Renal pelvis (tissue), 1 donor: ENCODE measurements at regions not wholly inside any gene's neighbourhood (a gene's known extent, or its start where the extent isn't known, plus 50 kb on each side); places are given as distances from the start of the nearest gene placed in this dataset.

Experiments
- DNase-seq: peaks from one replicate; pipeline ENCODE4 v3.0.0-alpha.2; 2013

DNA sequence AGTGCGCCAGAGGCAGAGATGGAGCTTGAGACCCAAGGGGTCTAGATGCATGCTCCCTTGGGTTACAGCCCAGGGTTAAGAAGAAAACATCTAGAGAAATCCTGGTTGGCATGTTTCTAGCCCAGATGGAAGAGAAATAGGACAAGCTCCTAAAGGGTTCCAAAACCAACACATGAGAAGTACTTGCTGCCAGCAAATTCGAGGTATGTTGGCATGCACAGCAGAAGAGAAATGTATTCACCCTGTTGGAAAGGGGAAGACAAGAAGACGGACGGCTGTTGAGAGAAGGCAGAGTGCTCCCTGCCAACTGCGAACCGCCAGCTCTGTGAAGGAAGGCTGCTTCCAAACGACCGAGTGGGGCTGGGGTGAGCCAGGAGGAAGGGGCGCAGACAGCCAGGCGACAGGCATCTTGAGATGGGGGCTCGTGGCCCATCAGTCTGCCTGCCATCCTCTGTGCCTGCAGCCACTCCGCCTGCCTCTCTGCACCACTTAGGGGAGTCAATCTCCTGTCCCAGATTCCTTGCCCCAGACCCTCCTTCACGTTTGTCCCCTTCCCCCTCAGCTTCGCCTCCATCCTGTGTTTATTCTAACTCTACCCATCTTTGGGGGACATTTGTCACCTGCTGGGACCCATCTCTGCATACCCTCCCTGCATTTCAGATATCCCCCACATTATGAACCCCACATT lies 249.2 kb downstream of the CDC5L start:
- DNase-seq: no peak

- no peak for DNase-seq
These were observed 254.0 kb downstream of the CDC5L start for GRCh38 chr6:44641344-44642031.

DNA sequence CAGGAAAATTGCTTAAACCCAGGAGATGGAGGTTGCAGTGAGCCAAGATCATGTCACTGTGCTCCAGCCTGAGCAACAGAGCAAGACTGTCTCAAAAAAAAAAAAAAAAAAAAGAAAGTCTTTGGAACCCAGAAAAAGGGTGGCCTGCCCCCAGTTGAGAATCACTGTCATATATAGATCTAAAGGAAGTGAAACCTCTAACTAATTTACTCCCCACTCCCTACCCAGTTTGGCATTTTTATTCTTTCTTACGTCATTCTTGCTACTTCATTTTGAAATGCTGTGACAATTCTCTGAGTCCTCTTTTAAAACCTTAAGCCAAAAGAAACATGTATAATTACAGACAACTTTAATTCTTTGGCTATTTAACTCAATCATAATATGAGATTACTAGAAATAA lies 254.8 kb downstream of the CDC5L start:
- DNase-seq: no peak

DNA sequence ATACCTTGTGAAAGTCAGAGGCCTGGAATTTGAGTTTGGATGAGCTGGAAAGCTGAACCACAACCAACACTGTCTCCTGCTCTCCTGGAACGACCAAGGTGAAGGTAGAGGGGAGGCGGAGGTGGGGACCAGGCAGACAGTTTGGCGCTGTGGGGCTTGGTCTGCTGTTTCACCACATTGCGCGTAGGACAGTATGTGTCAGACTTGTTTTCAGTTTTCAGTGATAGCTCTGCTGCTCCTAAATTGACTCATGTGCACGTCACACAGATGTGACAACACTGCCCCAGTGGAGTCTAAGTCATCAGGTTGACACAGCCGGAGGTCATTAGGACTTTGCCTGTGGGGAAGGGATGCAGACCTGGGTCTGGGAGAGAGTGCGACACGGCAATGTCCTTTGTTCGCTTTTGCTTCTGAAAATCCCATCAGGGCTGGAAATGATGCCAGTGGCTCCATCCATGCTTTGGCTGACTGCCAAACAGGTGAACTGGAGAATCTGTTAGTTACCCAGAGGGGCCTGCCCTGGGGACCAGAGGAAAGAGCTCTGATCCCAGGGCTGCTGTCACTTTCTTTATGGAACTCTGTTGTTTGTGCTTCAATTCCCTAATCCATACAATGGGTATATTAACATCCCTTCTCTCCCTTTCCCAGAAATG lies 255.5 kb downstream of the CDC5L start:
- no peak for DNase-seq

- DNase-seq: no peak
These were observed 257.8 kb downstream of the CDC5L start for GRCh38 chr6:44645276-44645675.

DNA sequence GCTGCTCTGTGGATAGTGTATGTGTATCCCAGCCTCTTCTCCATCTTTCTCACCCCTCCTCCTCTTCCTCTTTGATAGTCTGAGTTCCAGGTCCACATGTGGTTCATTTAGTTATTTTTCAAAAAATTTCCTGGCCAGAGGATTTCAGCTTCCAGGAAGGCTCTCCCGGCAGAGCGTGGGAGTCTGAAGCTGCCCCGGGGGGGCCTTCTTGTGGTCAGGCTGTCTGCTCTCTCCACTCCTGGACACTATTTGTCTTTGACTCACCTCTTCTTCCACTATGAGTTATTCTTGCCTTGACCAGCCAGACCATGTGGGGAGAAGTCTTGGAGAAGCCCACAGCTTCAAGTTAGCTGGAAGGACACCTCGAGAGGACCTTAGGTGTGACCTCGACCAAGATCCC lies 258.8 kb downstream of the CDC5L start:
- no peak for DNase-seq

DNA sequence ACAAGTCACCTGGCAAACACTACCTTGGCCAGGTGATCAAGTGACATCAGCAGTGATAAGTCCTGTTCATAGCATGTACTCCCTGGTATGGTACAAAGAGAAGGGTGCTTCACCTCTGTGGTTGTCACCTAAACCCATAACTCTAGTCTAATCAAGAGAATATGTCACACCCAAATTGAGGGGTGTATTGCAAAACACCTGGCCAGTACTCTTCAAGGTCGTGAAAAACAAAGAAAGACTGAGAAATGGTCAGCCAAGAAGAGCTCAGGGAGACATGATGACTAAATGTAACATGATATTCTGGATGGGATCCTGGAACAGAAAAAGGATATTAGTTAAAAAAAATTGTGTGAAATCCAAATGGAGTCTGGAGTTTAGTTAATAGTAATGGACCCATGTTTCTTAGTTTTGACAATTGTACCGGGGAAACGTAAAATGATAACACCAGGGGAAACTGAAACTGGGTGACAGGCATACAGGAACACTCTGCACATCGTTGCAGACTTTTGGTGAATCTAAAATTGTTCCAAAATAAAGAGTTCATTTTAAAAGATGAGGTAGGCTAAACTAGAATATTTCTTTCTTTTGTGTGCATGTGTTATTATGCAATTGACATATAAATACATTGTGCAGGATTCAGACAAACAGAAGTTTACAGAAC lies 262.0 kb downstream of the CDC5L start:
- no peak for DNase-seq

GRCh38 chr6:44650495-44650894 lies 263.0 kb downstream of the CDC5L start:
- DNase-seq: no peak

DNA sequence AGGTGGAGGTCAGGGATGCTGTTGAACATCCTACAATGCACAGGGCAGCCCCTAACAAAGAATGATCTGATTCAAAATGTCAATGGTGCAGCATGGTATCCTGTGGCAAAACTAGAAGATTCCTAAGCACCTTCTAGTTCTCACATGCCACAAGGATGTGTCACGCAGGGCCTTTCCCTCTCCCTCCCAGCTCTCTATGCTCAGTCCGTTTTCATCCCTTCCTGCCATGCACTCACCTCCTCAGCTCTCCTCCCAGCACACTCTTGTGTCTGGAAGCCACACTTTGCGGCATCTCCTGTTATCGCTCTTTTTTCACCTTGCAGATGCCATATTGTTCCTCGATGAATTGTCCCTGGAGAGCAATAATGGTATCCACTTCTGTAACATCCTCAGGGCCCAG lies 263.4 kb downstream of the CDC5L start:
- no peak for DNase-seq

GRCh38 chr6:44651604-44652003 lies 264.1 kb downstream of the CDC5L start:
- DNase-seq: no peak

GRCh38 chr6:44652547-44652946 lies 265.0 kb downstream of the CDC5L start:
- no peak for DNase-seq

DNA sequence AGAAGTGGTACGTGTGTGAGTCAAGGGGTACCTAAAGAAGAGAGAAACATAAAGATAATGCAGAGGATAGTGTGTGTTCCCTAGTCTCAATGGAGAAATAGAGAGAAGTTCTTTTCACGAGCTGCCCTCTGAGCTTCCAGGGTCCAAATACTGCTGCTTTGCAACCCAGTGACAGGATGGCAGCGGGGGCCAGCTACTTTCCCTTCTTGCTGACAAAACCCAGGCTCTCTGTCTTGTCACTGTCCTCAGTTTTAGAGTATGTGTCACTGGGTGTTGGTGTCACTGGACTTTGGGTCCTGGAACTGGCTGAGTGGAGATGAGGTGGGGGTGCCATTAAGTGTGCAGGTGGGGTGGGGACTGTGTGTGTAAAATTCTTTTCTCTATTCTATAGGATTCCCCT lies 265.6 kb downstream of the CDC5L start:
- DNase-seq: no peak

DNA sequence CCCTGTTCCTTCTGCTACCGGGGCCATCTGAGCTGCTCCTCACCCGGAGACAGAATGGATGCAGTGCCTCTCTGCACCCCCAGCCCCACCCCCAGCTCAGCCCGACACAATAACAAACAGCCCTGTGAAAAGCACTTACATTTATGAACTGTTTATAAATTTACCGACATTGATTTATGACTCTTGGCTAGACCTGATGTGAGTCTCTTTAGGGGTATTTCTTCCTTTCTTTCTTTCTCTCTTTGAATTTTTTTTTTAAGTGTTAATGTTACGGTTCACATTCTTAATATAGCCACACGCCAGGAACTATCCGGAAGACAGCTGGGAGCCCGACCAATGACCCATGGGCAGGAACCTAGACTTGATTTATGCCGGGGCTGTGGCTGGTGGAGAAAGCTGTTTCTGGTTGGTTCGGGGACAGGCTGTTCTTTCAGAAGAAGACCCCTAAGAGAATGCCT lies 266.3 kb downstream of the CDC5L start:
- DNase-seq: peak; percentile 73

DNA sequence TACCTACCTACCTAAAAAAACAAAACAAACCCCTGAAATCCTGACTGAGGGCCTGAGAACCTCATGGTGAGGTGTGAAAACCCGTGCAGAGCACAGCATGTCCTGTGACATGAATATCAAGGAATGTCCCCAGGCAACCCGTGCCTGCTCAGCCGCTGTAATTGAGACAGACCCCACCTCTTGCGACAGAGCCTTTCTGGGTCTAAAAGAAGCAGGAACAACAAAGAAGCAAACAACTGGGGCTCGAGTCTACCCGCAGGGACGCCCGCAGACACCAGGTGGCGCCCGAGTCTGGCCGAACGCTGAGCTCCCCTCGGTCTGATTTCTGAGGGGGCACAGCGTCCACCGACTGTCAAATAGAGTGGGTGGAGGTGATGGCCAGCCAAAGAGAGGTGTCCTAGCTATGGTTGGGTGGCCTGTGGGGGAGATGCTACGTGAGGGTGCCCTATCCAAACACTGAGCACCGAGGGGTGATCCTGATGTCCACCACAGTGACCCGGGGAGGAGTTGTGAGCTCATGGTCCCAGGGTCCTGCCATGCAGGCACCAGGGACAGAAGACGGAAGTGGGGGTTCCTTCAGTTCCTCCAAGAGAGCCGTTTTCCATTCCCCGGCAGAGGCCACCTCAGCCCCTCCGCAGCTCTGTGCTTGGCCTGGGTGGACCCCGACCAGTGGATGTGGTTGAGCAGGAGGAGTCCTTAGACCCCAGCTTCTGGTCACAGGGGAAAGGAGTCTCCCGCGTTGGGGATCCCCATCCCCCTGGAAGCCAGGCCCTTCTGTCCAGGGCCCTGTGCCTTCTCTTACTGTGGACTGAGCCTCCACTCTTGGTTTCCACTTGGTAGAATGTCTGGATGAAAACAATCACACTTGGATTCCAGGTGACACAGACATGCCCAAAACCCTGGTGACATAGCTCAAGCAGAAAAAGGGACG lies 268.2 kb downstream of the CDC5L start:
- DNase-seq: peak; percentile 66

GRCh38 chr6:44656691-44657090 lies 269.2 kb downstream of the CDC5L start:
- DNase-seq: no peak

DNA sequence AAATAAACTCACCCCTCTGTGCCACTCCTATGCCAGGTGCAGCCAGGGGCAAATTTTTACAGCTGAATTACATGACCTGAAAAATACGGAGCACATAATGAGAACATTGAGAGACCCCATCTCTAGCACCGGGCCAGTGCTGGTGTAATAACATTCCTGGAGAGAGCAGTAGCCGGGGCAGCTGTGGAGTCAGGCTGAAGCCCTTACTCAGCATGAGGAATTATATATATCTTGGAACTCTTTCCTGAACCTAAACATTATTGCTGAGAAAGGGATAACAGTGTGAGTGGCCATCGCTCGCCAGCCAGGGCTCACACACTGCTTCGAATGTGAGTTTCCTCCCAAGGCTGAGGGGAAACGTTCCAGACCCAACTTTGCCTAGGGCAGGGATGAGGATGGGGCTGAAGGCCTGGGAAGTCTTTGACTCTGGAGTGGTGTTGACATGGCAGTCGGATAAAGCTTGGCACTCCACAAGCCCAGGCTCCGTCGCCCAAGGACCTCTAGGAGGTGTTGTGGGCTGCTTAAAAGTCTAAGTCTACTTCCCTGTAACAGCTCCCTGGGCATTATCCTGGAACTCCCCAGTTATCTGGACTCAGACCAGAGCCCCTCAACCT lies 269.8 kb downstream of the CDC5L start:
- no peak for DNase-seq

GRCh38 chr6:44658571-44658970 lies 271.1 kb downstream of the CDC5L start:
- no peak for DNase-seq

DNA sequence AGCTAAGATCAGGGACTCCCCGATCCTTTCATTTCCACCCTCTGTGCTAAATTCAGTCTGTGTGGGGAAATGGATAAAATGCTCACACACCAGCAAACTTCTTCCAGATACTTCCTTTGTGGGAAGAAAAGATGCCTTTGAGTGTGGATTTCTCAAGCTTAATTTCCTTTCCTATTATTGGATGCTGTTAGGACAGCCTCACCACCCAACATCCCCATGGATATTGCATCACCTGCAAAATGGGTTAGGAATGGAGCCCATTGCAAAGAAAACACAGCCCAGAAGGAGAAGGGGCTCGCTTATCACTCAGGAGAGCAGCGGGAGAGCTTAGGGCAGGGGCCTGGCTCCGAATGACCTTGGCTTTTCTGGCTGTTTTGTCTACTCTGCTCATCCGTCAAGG lies 272.2 kb downstream of the CDC5L start:
- DNase-seq: no peak

GRCh38 chr6:44660561-44661220 lies 273.2 kb downstream of the CDC5L start:
- DNase-seq: no peak

DNA sequence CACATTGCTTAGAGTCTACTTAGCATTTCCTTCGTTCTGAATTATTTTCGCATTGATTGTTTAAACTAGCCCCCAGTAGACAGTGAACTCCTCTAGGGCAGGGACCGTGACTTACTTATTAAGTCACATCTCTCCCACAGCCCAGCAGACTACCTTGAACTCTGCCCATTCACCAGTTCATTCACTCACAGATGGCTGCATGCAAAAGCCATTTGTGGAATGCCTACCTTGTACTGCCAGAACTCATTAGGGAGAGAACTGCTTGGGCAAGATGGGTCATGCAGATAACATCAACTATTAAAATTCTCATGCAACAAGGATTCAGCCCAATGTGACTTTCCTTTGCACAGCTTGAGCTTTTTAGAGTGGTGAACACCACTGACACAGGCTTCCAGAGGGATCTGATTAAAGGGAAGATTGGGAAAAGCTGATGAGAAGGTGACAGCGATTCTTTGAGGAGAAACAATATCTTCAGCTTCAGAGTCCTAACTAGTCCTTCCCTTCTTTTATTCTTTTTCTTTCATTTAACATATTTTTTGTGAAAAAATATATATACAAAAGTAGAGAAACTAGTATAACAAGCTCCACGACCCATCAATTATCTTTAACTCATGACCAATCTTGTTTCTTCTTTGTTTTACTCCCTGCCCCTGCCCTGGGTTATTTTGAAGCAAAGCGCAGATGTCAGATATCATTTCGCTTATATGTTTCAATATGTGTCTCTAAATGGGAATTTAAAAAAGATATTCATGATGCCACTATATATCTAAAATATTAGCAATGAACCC lies 273.9 kb downstream of the CDC5L start:
- DNase-seq: no peak
